HG02759 (cell line): ENCODE measurements at regions not wholly inside any gene's neighbourhood (a gene's known extent, or its start where the extent isn't known, plus 50 kb on each side); places are given as distances from the start of the nearest gene placed in this dataset.

Experiments used
- ATAC-seq: cut with Tn5 transposase; IDR thresholded peaks from one replicate; pipeline ENCODE4 v1.9.1; 2021; ENCODE audit warnings: mild to moderate bottlenecking, moderate library complexity; ENCODE audit not compliant: unreplicated experiment

GRCh38 chr21:43333298-43334062, 93.5 kb downstream of the SIK1 start:
- ATAC-seq: no peak

GRCh38 chr21:43332861-43333297, 94.1 kb downstream of the SIK1 start:
- no peak for ATAC-seq

- ATAC-seq: no peak
These were observed 94.7 kb downstream of the SIK1 start for GRCh38 chr21:43331962-43332828.

GRCh38 chr21:43331111-43331961, 95.6 kb downstream of the SIK1 start:
- no peak for ATAC-seq

- no peak for ATAC-seq
These were observed 96.5 kb downstream of the SIK1 start for GRCh38 chr21:43330306-43330881.

- no peak for ATAC-seq
These were observed 97.1 kb downstream of the SIK1 start for GRCh38 chr21:43329711-43330269.

GRCh38 chr21:43328958-43329691, 97.8 kb downstream of the SIK1 start:
- no peak for ATAC-seq

- ATAC-seq: no peak
These were observed 98.6 kb downstream of the SIK1 start for GRCh38 chr21:43328185-43328957.

- no peak for ATAC-seq
These were observed 100.8 kb downstream of the SIK1 start for GRCh38 chr21:43325968-43326715.

GRCh38 chr21:43325036-43325435, 101.9 kb downstream of the SIK1 start:
- ATAC-seq: no peak

- ATAC-seq: no peak
These were observed 102.3 kb downstream of the SIK1 start for GRCh38 chr21:43324596-43324995.

- no peak for ATAC-seq
These were observed 103.5 kb downstream of the SIK1 start for GRCh38 chr21:43323244-43324005.

GRCh38 chr21:43322805-43323204, 104.1 kb downstream of the SIK1 start:
- ATAC-seq: no peak

GRCh38 chr21:43322311-43322710, 104.6 kb downstream of the SIK1 start:
- ATAC-seq: no peak

GRCh38 chr21:43321611-43322010, 105.3 kb downstream of the SIK1 start:
- no peak for ATAC-seq

- no peak for ATAC-seq
These were observed 105.8 kb downstream of the SIK1 start for GRCh38 chr21:43321111-43321510.

- ATAC-seq: no peak
These were observed 106.4 kb downstream of the SIK1 start for GRCh38 chr21:43320526-43320925.
